ENCODE measurements at regions not wholly inside any gene's neighbourhood (a gene's known extent, or its start where the extent isn't known, plus 50 kb on each side); places are given as distances from the start of the nearest gene placed in this dataset.

- no peak for TF ChIP-seq CHD2 (IDR thresholded peaks at IDR 0.05; ENCODE audit: low read length, partially characterized antibody)
- TF ChIP-seq, protein P1, sequence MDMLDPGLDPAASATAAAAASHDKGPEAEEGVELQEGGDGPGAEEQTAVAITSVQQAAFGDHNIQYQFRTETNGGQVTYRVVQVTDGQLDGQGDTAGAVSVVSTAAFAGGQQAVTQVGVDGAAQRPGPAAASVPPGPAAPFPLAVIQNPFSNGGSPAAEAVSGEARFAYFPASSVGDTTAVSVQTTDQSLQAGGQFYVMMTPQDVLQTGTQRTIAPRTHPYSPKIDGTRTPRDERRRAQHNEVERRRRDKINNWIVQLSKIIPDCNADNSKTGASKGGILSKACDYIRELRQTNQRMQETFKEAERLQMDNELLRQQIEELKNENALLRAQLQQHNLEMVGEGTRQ (IDR thresholded peaks at IDR 0.05) = no peak
These were observed 700.8 kb upstream of the KCND2 start for GRCh38 chr7:119572132-119572531.
